ENCODE measurements at regions not wholly inside any gene's neighbourhood (a gene's known extent, or its start where the extent isn't known, plus 50 kb on each side); places are given as distances from the start of the nearest gene placed in this dataset.
"Not testable (repeated sequence)": the region's sequence is repeated elsewhere in the genome, so short reads cannot be mapped to it uniquely, and the experiment has no call there.

- intact Hi-C loops (cut with DNase I): no loop called here
- 60 to 79% methylated on average over 4 of the region's 4 CpGs for WGBS, 2 donors
- H3K9me3 ChIP-seq: no peaks in the 10 kb centered on the region
Observed at GRCh38 chr5:157963761-157964160, 104.8 kb upstream of the CLINT1 start.

GRCh38 chr5:157963244-157963643 is 104.3 kb upstream of the CLINT1 start:
- no peaks in the 10 kb centered on the region for H3K4me1 ChIP-seq
- DNase-seq (no peak), FAIRE-seq (no peak), ATAC-seq (no peak)
- no peak overlapping the region for H3K27ac ChIP-seq
- H3K36me3 ChIP-seq: no peaks in the 10 kb centered on the region
- H3K4me3 ChIP-seq: no peak overlapping the region
- intact Hi-C loops (cut with DNase I): no loop called here
- H3K27me3 ChIP-seq: no peaks in the 10 kb centered on the region
- 73 to 81% methylated on average over 2 of the region's 2 CpGs for WGBS, 2 donors
- no peak for TF ChIP-seq CTCF (IDR thresholded peaks at IDR 0.05)
- no peaks in the 10 kb centered on the region for H3K9me3 ChIP-seq

More at GRCh38 chr5:157963761-157964160, 104.8 kb upstream of the CLINT1 start:
- Histone ChIP-seq H3K27me3 (no peaks in the 10 kb centered on the region), H3K36me3 (no peaks in the 10 kb centered on the region), H3K4me1 (no peaks in the 10 kb centered on the region), H3K27ac (no peak overlapping the region), H3K4me3 (no peak overlapping the region)
- DNase-seq (no peak), FAIRE-seq (no peak), ATAC-seq (no peak)
- no peak for TF ChIP-seq CTCF (IDR thresholded peaks at IDR 0.05)

GRCh38 chr5:157962686-157963085 is 103.7 kb upstream of the CLINT1 start:
- FAIRE-seq; DNase-seq; H3K4me1 ChIP-seq; H3K9me3 ChIP-seq; H3K27ac ChIP-seq; H3K36me3 ChIP-seq; ATAC-seq; H3K27me3 ChIP-seq; H3K4me3 ChIP-seq; intact Hi-C loops (cut with DNase I): not testable (repeated sequence)
- WGBS, 2 donors: 84 to 93% methylated on average over 8 of the region's 8 CpGs

GRCh38 chr5:157961896-157962590 is 103.1 kb upstream of the CLINT1 start:
- Histone ChIP-seq H3K9me3 (no peaks in the 10 kb centered on the region), H3K27me3 (no peaks in the 10 kb centered on the region), H3K4me1 (no peaks in the 10 kb centered on the region), H3K36me3 (no peaks in the 10 kb centered on the region), H3K27ac (no peak overlapping the region), H3K4me3 (no peak overlapping the region)
- WGBS, 2 donors: 66 to 75% methylated on average over 6 of the region's 6 CpGs
- TF ChIP-seq CTCF (IDR thresholded peaks at IDR 0.05): no peak
- ATAC-seq: no peak
- intact Hi-C loops (cut with DNase I): no loop called here
- DNase-seq: no peak
- FAIRE-seq: no peak

GRCh38 chr5:157961176-157961575 is 102.2 kb upstream of the CLINT1 start:
- ATAC-seq (peak in 2 of 4 donors; percentile 22), FAIRE-seq (no peak), DNase-seq (no peak)
- Histone ChIP-seq H3K27me3 (no peaks in the 10 kb centered on the region), H3K27ac (no peak overlapping the region), H3K9me3 (no peaks in the 10 kb centered on the region), H3K36me3 (no peaks in the 10 kb centered on the region), H3K4me3 (no peak overlapping the region), H3K4me1 (no peaks in the 10 kb centered on the region)
- intact Hi-C loops (cut with DNase I): no loop called here
- 71 to 79% methylated on average over 9 of the region's 9 CpGs for WGBS, 2 donors
- TF ChIP-seq CTCF (IDR thresholded peaks at IDR 0.05): no peak

Measured in pancreas (tissue), 10 donors.